HFFc6 (cell line): ENCODE measurements at regions not wholly inside any gene's neighbourhood (a gene's known extent, or its start where the extent isn't known, plus 50 kb on each side); places are given as distances from the start of the nearest gene placed in this dataset.
A peak's percentile ranks its signal among the peaks of the same experiment; 100 is the strongest.

ENCODE experiments used
- DNase-seq: peaks from one replicate; pipeline ENCODE4 v3.0.0-alpha.2; 2018
- H3K27ac Mint-ChIP-seq: 2 replicates; pipeline ENCODE4 v1.8.0; 2020; ENCODE audit warnings: mild to moderate bottlenecking, mixed read lengths
- H3K27me3 Mint-ChIP-seq: 2 replicates; pipeline ENCODE4 v1.8.0; 2021; ENCODE audit warnings: mild to moderate bottlenecking, moderate library complexity, mixed read lengths; ENCODE audit not compliant: insufficient read depth
- H3K36me3 Mint-ChIP-seq: 2 replicates; pipeline ENCODE4 v1.8.0; 2021; ENCODE audit warnings: low read depth, mixed read lengths
- H3K4me1 Mint-ChIP-seq: 2 replicates; pipeline ENCODE4 v1.8.0; 2020; ENCODE audit warnings: low read depth, mixed read lengths
- H3K4me3 Mint-ChIP-seq: 2 replicates; pipeline ENCODE4 v1.8.0; 2020; ENCODE audit warnings: mild to moderate bottlenecking, moderate library complexity, mixed read lengths
- H3K9me3 Mint-ChIP-seq: 2 replicates; pipeline ENCODE4 v1.8.0; 2020; ENCODE audit warnings: mild to moderate bottlenecking, mixed read lengths
- TF ChIP-seq, protein P1 (sequence below): fragments of 200-600 bp; sonication (generic); IDR thresholded peaks from 2 replicates; pipeline ENCODE4 v1.5.0; 2021; ENCODE audit warnings: antibody characterized with exemption, mild to moderate bottlenecking

DNA sequence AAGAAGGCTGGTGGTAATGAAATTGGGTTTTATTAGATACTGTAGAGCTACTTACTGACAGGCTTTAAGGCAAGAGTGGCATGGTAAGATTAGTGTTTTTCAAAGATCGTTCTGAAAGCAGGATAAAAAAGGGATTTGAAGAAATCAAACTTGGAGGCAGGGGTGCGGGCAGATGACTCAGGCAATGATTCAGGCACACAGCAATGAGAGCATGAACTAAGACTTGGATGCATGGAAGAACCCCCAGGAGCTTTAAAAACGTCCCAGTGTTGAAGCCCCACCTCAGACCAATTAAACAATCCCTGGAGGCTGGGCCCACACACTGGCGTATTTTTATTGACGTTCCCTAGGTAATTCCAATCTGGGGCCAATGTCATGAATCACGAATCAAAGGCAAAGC, 102.5 kb downstream of the SREK1 start:
- Mint-ChIP-seq H3K27me3 (no peaks in the 10 kb centered on the region; the same call in none of the 2 replicates), H3K36me3 (no peaks in the 10 kb centered on the region), H3K27ac (no peak overlapping the region), H3K4me3 (no peak overlapping the region), H3K9me3 (no peaks in the 10 kb centered on the region), H3K4me1 (peaks cover 7% of the 10 kb centered on the region; the same call in 1 of the 2 replicates)
- peak; percentile 23 for DNase-seq
- TF ChIP-seq, protein P1, sequence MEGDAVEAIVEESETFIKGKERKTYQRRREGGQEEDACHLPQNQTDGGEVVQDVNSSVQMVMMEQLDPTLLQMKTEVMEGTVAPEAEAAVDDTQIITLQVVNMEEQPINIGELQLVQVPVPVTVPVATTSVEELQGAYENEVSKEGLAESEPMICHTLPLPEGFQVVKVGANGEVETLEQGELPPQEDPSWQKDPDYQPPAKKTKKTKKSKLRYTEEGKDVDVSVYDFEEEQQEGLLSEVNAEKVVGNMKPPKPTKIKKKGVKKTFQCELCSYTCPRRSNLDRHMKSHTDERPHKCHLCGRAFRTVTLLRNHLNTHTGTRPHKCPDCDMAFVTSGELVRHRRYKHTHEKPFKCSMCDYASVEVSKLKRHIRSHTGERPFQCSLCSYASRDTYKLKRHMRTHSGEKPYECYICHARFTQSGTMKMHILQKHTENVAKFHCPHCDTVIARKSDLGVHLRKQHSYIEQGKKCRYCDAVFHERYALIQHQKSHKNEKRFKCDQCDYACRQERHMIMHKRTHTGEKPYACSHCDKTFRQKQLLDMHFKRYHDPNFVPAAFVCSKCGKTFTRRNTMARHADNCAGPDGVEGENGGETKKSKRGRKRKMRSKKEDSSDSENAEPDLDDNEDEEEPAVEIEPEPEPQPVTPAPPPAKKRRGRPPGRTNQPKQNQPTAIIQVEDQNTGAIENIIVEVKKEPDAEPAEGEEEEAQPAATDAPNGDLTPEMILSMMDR: no peak

DNA sequence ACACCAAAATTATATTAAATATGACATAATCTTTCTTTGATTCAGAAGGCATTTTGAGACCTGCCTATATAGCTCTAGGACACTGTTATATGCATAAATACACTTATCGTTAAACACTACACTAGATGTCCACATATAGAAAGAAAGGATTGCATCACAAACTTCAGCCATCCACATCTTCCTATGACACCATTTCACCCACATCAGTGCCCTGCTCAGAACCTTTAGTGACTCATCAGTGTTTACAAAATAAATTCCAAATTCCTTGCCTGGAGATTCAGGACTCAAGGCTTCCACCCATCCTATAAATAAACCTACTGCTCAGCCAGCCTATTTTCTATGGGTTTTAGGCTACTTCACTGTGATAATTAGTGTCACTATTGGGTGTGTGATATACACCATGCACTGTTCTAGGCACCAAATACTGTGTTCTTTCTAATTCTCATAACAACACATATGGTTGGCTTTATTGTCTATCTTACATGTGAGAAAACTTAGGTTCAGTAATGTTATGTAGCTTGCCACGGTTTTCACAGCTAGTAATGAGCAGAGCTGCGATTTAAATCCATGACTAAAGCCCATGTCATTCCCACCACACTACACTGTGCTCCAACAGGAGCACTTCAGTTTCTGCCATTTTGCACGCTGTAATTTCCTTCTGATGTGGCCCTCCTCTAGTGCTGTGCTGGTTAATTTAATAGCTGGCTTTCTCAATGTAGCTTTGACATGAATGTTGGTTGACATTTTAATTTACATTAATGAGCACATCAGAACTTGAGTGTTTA, 103.3 kb downstream of the SREK1 start:
- peak; percentile 81 for DNase-seq
- TF ChIP-seq, protein P1: no peak
- Mint-ChIP-seq H3K27ac (peak overlapping the region; percentile 34; the same call in 1 of the 2 replicates), H3K4me1 (peaks cover 5% of the 10 kb centered on the region; the same call in 1 of the 2 replicates), H3K4me3 (no peak overlapping the region), H3K27me3 (peaks cover 2% of the 10 kb centered on the region), H3K9me3 (no peaks in the 10 kb centered on the region), H3K36me3 (no peaks in the 10 kb centered on the region)

DNA sequence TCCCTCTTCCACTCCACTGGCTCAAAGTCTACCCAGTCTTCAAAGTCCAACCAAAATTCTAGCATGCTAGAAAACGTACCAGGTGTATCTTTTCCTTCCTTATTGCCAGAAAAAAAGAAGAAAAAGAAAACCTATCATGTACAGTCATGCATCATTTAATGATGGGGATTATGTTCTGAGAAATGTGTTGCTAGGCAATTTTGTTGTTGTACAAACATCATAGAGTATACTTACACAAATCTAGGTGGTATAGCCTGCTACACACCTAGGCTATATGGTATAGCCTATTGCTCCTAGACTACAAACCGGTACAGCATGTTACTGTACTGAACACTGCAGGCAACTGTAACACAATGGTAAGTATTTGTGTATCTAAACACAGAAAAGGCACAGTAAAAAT, 104.8 kb downstream of the SREK1 start:
- no peak overlapping the region for H3K4me3 Mint-ChIP-seq
- no peaks in the 10 kb centered on the region for H3K9me3 Mint-ChIP-seq
- H3K27ac Mint-ChIP-seq: no peak overlapping the region
- DNase-seq: no peak
- TF ChIP-seq, protein P1: no peak
- H3K36me3 Mint-ChIP-seq: no peaks in the 10 kb centered on the region
- H3K27me3 Mint-ChIP-seq: peaks cover 2% of the 10 kb centered on the region
- H3K4me1 Mint-ChIP-seq: no peaks in the 10 kb centered on the region

DNA sequence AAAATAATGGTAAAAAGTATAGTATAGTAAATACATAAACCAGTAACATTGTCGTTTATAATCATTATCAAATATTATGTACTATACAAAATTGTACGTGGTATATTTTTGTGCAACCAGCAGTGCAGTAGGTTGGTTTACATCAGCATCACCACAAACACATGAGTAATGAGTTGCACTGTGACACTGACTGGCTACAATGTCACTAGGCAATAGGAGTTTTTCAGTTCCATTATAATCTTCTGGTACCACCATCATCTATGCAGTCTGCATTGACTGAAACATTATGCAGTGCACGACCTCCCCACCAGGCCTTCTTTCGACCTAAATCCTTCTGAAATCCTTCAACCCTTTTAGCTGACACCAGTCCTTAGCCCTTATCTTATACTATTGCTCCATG, 105.8 kb downstream of the SREK1 start:
- Mint-ChIP-seq H3K27ac (no peak overlapping the region), H3K36me3 (no peaks in the 10 kb centered on the region), H3K4me3 (no peak overlapping the region), H3K4me1 (no peaks in the 10 kb centered on the region), H3K27me3 (peaks cover 2% of the 10 kb centered on the region), H3K9me3 (no peaks in the 10 kb centered on the region)
- no peak for DNase-seq
- TF ChIP-seq, protein P1: no peak

DNA sequence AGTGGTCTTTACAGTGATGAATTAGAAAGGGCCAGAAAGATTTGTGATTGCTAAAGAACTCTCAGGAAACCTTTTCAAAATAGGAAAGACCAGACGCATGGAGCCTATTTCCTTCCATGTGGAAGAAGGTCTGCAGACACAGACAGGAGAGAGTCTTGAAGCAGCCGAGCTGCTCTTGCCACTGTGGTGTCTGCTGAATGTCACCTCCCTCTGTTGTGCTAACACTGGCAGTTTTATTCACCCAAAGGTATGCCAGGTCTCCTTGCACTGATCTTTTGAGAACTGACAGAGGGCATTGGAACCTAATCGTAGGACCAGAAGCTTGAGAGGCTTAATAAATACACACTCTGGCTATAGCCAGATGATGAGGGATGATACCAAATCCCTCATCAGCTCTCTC, 108.7 kb downstream of the SREK1 start:
- Mint-ChIP-seq H3K27ac (no peak overlapping the region), H3K4me3 (no peak overlapping the region), H3K36me3 (no peaks in the 10 kb centered on the region), H3K9me3 (no peaks in the 10 kb centered on the region; the same call in 1 of the 2 replicates), H3K4me1 (no peaks in the 10 kb centered on the region), H3K27me3 (peaks cover 4% of the 10 kb centered on the region)
- no peak for DNase-seq
- TF ChIP-seq, protein P1: no peak
